HepG2 (cell line): ENCODE measurements at regions not wholly inside any gene's neighbourhood (a gene's known extent, or its start where the extent isn't known, plus 50 kb on each side); places are given as distances from the start of the nearest gene placed in this dataset.

Experiments used
- ATAC-seq: fragments of 200-7000 bp; cut with Tn5 transposase; 3 replicates; pipeline ENCODE4 v1.9.1; 2020; ENCODE audit warnings: mild to moderate bottlenecking, moderate library complexity
- BruUV-seq: library from RNA; stranded (reverse); fragments of 400-500 nt; replicated peaks from 2 replicates; lab custom pipeline; 2021; lab: Mats Ljungman, UMichigan
- CTCF ChIA-PET: fragments of 300-600 bp; formaldehyde crosslinking; extraction: SDS; loops from one replicate; lab custom pipeline; 2021; ENCODE audit warnings: low total read pairs, inconsistent platforms, low intra/inter-chr PET ratio; lab: Yijun Ruan, JAX
- POLR2A ChIA-PET: fragments of 350-600 bp; sonication (Branson Sonifier 250); formaldehyde crosslinking; loops from one replicate; lab custom pipeline; 2020; ENCODE audit warnings: antibody characterized with exemption, inconsistent platforms; lab: Yijun Ruan, JAX
- DNase-seq: peaks from one replicate; pipeline ENCODE4 v3.0.0-alpha.2; 2015; ENCODE audit warnings: low spot score
- FAIRE-seq: peaks from 3 replicates; lab custom pipeline; 2011; peaks lifted over from hg19 to GRCh38; lab: Jason Lieb, UNC
- H2AFZ ChIP-seq: one replicate; pipeline ENCODE4 v1.6.1; 2011; ENCODE audit warnings: low read length, inconsistent platforms
- H3K27ac ChIP-seq: fragments of 300-600 bp; 3 replicates; pipeline ENCODE4 v1.8.0; 2011; ENCODE audit warnings: mixed run types, mild to moderate bottlenecking, mixed read lengths, low read length, inconsistent platforms; ENCODE audit not compliant: insufficient read depth; ENCODE audit errors: extremely low read length
- H3K27me3 ChIP-seq, 2 experiments: fragments of 200-600 bp in 1 of 2; 2 replicates in 1 of 2; 3 replicates in 1 of 2; pipeline versions ENCODE4 v1.6.0 to v1.8.0; 2011; ENCODE audit warnings: low read length in 2 of 2, mild to moderate bottlenecking in 2 of 2, moderate library complexity in 2 of 2, inconsistent platforms in 1 of 2; ENCODE audit not compliant: insufficient read depth in 2 of 2, control insufficient read depth in 1 of 2
- H3K36me3 ChIP-seq, 2 experiments: fragments of 200-600 bp in 1 of 2; replicated peaks in 1 of 2; 2 replicates in 1 of 2; 3 replicates in 1 of 2; pipeline versions ENCODE4 v1.5.1 to v1.8.0; 2011; ENCODE audit warnings: low read length in 2 of 2, inconsistent platforms in 1 of 2; ENCODE audit not compliant: insufficient read depth in 2 of 2, control insufficient read depth in 1 of 2
- H3K4me1 ChIP-seq: 2 replicates; pipeline ENCODE4 v1.5.1; 2012; ENCODE audit warnings: low read length, inconsistent platforms; ENCODE audit not compliant: insufficient read depth
- H3K4me2 ChIP-seq: 2 replicates; pipeline ENCODE4 v1.6.0; 2011; ENCODE audit warnings: low read depth, low read length, inconsistent platforms
- H3K4me3 ChIP-seq, 3 experiments: fragments of 200-600 bp in 1 of 3; sonication (generic), shearing (Covaris generic) in 1 of 3; replicated peaks in 1 of 3; 2 replicates each; pipeline ENCODE4 v1.5.1; 2011 to 2016; ENCODE audit warnings: low read length in 3 of 3, inconsistent platforms in 2 of 3, low read depth in 2 of 3, mild to moderate bottlenecking in 2 of 3, control low read depth in 1 of 3, mixed read lengths in 1 of 3; ENCODE audit not compliant: insufficient read depth in 1 of 3
- H3K79me2 ChIP-seq: one replicate; pipeline ENCODE4 v1.6.1; 2011; ENCODE audit warnings: low read length, inconsistent platforms; ENCODE audit not compliant: insufficient read depth
- H3K9ac ChIP-seq: 2 replicates; pipeline ENCODE4 v1.6.0; 2011; ENCODE audit warnings: mild to moderate bottlenecking, low read depth, low read length, inconsistent platforms; ENCODE audit not compliant: insufficient read depth
- H3K9me3 ChIP-seq: 2 replicates; pipeline ENCODE4 v1.5.1; 2012; ENCODE audit warnings: mild to moderate bottlenecking, low read length
- H4K20me1 ChIP-seq: 2 replicates; pipeline ENCODE4 v1.6.0; 2011; ENCODE audit warnings: inconsistent platforms, mild to moderate bottlenecking, low read length, moderate library complexity; ENCODE audit not compliant: insufficient read depth
- ASH2L ChIP-seq: fragments of 300-600, 200-600 bp; sonication (generic); IDR thresholded peaks from 2 replicates; pipeline ENCODE4 v1.7.0; 2017; ENCODE audit warnings: low read depth, mild to moderate bottlenecking, moderate library complexity, mixed read lengths, low read length; ENCODE audit not compliant: insufficient read length
- IKZF5 ChIP-seq: IDR thresholded peaks from 2 replicates; pipeline ENCODE4 v1.6.1; 2018; ENCODE audit warnings: missing genetic modification reagents, mild to moderate bottlenecking, missing compliant biosample characterization
- MAFF ChIP-seq: IDR thresholded peaks from 2 replicates; pipeline ENCODE4 v1.6.1; 2011; ENCODE audit warnings: low read depth, low read length, improper control_type of control experiment
- MAFK ChIP-seq, 2 experiments: IDR thresholded peaks in 1 of 2; conservative IDR thresholded peaks in 1 of 2; 2 replicates each; pipeline ENCODE4 v1.6.1; 2011; ENCODE audit warnings: improper control_type of control experiment in 2 of 2, low read length in 2 of 2
- ZNF441 ChIP-seq: sonication (generic); formaldehyde crosslinking; IDR thresholded peaks from 2 replicates; pipeline ENCODE4 v1.7.0; 2021; ENCODE audit warnings: missing genetic modification reagents, borderline replicate concordance
- WGBS: methylation state at CpG from one replicate; pipeline ENCODE4 v1.1.6; 2017; ENCODE audit warnings: low lambda C conversion rate; 5-methylcytosine and 5-hydroxymethylcytosine counted together
- in situ Hi-C: cut with HindIII; loops from 2 replicates; pipeline ENCODE4 v1.10.0; 2017; ENCODE audit warnings: low pct_unique_long_range_greater_than_20kb; ENCODE audit not compliant: extremely low pct_ligation_motif_present
- intact Hi-C: fragments of 100-400 bp; cut with micrococcal nuclease; formaldehyde crosslinking; loops from one replicate; pipeline ENCODE4 v1.10.0; 2022; ENCODE audit not compliant: unreplicated experiment

DNA sequence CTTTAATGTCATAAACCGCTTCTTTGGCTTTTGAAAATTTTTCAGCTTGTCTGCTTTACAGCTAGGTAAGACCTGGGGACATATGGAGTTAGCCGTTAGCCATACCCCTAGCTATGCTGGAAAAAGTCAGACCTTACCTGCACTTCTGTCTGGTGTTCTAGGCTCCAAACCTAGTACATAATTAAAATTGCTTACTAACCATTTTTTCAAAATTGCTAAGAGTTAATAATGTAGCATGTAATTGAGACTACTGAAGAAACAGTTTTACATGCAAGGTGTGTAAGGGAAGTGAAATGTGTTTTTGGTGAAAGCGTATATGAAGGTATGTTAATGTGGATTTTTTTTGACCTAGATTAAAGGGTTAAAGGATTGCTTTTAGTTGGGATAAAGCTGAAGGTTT is 336.9 kb downstream of the RNF144B start:
- Histone ChIP-seq H4K20me1 (no peaks in the 10 kb centered on the region), H3K9me3 (peaks cover 25% of the 10 kb centered on the region), H3K36me3 (no peaks in the 10 kb centered on the region), H3K4me1 (no peaks in the 10 kb centered on the region), H3K9ac (no peak overlapping the region), H3K27ac (no peak overlapping the region), H3K4me2 (no peak overlapping the region), H3K4me3 (no peak overlapping the region), H3K79me2 (no peaks in the 10 kb centered on the region), H3K27me3 (no peaks in the 10 kb centered on the region), H2AFZ (no peak overlapping the region)
- BruUV-seq: no TSS peak
- ATAC-seq (no peak), FAIRE-seq (no peak), DNase-seq (no peak)
- WGBS: 21% methylated on average over 3 of the region's 3 CpGs
- TF ChIP-seq ZNF441 (CRISPR knock-in tag) (no peak), MAFK (conservative IDR thresholded peaks at IDR 0.05 in 1 of 2, IDR thresholded peaks at IDR 0.05 in 1 of 2; ENCODE audit: low read length in 2 of 2) (peak; percentile 50 to 63; a peak in 3 of 4 replicates), ASH2L (no peak), MAFF (peak; percentile 69)
- intact Hi-C loops (no loop called here), in situ Hi-C loops (no loop called here)
- POLR2A ChIA-PET: no interaction called here
- CTCF ChIA-PET: no interaction called here

DNA sequence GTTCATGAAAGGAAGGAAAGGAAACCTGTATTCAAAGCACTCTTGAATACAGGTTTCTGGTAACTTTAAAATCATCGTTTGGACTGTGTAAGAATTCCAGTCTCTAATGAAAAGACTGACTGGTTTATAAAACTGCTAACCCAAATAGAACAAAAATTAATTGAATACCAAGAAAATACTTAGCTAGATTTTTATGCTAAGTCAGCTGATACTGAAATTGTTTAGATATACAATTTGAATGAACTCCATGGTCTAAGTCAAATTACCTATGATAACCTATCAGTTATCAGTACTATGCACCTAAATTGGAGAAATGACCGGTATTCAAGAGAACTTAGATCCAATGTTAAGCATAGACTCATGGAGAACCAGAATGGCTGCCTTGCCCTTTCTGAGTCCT is 338.3 kb downstream of the RNF144B start:
- no peak for FAIRE-seq
- Histone ChIP-seq H3K9me3 (peaks cover 24% of the 10 kb centered on the region), H3K36me3 (no peaks in the 10 kb centered on the region), H3K4me1 (no peaks in the 10 kb centered on the region), H3K9ac (no peak overlapping the region), H3K4me2 (no peak overlapping the region), H3K27ac (no peak overlapping the region), H3K4me3 (no peak overlapping the region), H3K27me3 (no peaks in the 10 kb centered on the region), H4K20me1 (no peaks in the 10 kb centered on the region), H3K79me2 (no peaks in the 10 kb centered on the region), H2AFZ (no peak overlapping the region)
- ATAC-seq: no peak
- ChIA-PET POLR2A (no interaction called here), CTCF (no interaction called here)
- intact Hi-C loops: no loop called here
- WGBS: 2% methylated on average over 2 of the region's 2 CpGs
- no TSS peak for BruUV-seq
- no peak for DNase-seq
- in situ Hi-C loops: no loop called here
- TF ChIP-seq MAFK (conservative IDR thresholded peaks at IDR 0.05 in 1 of 2, IDR thresholded peaks at IDR 0.05 in 1 of 2; ENCODE audit: low read length in 2 of 2) (peak; percentile 68 to 81), MAFF (peak; percentile 79), IKZF5 (CRISPR knock-in tag) (no peak)
